ENCODE measurements at regions not wholly inside any gene's neighbourhood (a gene's known extent, or its start where the extent isn't known, plus 50 kb on each side); places are given as distances from the start of the nearest gene placed in this dataset.
"Not testable (repeated sequence)": the region's sequence is repeated elsewhere in the genome, so short reads cannot be mapped to it uniquely, and the experiment has no call there.

DNA sequence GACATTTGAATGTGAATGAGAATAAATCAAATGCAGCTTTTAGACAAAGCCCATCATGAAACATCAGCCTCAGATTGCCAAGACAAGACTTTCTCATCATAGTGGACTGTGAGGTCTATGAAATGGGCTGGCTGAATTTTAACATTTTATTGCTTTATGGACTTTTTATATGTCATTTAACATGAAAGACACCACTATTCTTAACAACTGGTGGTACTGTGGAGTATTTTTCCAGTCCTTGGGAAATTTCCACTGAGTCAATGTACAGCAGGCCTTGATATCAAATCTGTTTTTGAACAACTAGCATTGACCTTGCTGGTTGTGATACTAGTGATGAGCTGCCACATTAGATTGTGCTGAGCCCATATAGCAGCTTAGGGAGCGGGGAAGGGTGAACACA lies 326.6 kb upstream of the CITED2 start:
- no peak for DNase-seq (ENCODE audit: low spot score)
- ATAC-seq: no peak

DNA sequence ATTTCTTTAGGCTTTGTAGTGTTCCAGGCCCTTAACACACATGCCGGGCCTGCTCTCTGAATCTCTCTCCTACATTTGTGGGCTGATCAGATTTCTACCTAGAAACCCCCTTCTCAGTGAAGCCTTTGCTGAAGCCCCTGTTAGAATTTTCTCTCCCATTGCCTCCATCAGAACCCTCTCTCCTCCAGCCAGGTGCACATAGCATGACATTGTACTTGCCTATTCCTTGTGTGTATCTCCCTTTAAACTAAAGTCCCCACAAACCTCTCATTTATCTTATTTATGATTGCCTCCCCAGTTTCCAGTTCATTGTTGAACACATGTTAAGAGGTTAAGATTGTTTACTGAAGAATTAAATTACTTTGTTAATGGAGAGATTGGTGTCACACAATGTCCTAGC lies 325.5 kb upstream of the CITED2 start:
- ATAC-seq: no peak
- DNase-seq (ENCODE audit: low spot score): no peak

DNA sequence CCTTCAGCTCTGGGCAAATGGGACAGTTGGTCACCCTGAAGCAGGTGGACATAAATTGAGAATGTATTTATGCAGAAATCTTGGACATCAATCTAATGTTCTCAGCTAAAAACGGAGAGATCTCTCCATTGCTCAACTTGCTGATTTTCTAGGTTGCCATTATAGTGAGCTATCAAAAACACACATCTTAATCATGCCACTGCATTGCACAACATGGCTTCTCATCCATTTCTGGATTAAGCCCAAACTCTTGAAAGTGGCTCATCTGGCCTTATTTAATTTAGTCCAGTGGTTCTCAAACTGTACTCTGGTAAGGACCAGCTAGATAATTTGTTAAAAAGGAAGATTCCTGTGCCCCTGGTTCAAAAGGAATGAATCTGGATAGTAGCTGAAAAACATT lies 324.9 kb upstream of the CITED2 start:
- no peak for DNase-seq (ENCODE audit: low spot score)
- peak; percentile 48 for ATAC-seq

DNA sequence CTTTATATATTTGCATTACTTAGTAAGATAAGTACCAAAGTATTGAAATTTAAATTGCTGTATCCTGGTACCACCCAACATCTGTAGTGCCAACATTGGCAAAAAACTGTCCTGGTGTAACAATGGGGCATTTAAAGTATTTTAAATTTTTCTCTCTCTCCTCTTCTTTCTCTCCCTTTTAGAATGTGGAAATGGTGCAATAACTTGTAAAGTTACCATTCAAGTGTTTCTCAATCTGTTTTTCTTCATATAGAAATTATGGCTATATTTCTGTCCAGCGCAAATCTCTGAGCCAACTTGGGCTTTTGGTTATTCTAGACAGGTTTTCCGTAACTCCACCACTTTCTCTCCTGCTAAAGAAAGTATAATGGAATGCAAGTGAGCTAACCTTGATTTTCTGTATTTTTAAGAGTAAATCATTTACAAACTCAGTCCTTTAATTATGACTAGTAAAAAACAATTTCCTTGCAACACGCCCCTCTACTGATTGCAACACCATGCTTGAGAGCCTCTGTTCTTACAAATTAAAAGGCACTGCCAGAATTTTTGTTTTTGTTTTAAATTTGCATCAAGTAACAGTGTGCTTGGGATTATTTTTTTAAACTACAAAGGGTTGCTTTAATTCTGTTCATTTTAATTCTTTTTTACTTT lies 324.2 kb upstream of the CITED2 start:
- peak; percentile 64 for ATAC-seq
- DNase-seq (ENCODE audit: low spot score): peak; percentile 49

DNA sequence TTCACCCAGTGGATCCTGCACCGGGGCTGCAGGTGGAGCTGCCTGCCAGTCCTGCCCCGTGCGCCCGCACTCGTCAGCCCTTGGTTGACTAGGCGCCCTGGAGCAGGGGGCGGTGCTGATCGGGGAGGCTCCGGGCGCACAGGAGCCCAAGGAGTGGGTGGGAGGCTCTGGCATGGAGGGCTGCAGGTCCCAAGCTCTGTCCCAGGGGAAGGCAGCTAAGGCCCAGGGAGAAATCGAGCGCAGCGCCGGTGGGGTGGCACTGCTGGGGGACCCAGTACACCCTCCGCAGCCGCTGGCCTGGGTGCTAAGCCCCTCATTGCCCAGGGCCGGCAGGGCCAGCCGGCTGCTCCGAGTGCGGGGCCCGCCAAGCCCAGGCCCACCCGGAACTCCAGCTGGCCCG lies 323.4 kb upstream of the CITED2 start:
- not testable (repeated sequence) for DNase-seq (ENCODE audit: low spot score); ATAC-seq

DNA sequence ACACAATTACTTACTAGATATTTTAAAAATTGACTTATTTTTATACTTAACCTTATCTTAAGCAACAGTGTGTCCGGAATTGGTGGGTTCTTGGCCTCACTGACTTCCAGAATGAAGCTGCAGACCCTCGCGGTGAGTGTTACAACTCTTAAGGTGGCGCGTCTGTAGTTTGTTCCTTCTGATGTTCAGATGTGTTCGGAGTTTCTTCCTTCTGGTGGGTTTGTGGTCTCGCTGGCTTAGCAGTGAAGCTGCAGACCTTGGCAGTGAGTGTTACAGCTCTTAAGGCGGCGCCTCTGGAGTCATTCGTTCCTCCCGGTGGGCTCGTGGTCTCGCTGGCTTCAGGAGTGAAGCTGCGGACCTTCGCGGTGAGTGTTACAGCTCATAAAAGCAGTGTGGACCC lies 322.5 kb upstream of the CITED2 start:
- DNase-seq (ENCODE audit: low spot score); ATAC-seq: not testable (repeated sequence)

DNA sequence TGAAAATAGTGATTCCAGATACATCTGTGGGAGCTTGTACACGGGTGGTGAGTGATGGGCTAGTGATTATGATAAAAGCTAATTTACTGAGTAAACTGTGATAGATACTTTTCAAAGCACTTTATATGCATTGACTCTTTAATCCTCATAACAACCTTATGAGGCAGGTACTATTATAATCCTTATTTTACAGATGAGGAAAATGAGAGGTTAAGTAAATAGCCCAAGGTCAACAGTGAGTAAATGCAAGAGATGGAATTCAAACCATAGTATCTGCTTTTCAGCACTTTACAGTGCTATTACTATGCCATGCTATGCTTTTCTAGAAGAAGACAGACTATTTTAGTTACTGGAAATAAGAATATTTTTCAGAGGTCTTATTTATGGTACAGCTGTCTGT lies 320.9 kb upstream of the CITED2 start:
- no peak for DNase-seq (ENCODE audit: low spot score)
- ATAC-seq: no peak

DNA sequence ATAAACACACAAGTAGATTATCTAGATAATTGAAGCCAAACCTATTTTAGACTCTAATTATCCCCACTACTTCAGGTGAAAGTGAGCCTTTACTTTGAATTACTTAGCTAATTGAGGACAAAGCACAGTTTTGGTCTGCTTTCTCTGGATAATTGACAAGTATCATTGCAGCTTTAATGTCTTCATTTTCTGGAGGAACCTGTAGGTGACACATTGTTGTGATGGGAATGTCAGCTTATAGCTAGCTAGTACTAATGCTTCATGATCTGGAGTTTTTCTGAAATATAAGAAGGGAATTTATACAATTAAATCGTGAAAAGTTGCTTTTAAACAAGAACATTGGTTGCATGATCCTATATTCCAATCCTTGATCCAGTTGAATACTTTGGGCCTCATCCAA lies 319.3 kb upstream of the CITED2 start:
- ATAC-seq (no peak), DNase-seq (ENCODE audit: low spot score) (no peak)

DNA sequence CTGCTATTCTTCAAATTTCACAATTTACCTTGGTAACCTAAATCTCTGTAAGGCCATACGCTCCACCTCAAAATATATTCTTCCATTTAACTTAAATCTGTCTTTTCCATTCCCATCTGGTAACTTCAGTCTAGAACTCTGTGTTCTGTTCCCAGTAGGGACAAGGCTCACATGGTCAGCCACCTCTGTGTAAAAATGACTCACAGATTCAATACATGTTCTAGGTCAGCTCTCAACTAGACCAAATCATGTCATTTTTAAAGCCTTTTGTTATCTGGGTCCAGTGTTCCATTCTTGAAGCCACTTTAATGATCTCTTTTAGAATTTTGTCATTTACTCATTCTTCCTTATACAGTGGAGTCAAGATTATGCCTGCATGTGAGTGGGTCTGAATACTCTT lies 315.6 kb upstream of the CITED2 start:
- ATAC-seq (no peak), DNase-seq (ENCODE audit: low spot score) (no peak)

DNA sequence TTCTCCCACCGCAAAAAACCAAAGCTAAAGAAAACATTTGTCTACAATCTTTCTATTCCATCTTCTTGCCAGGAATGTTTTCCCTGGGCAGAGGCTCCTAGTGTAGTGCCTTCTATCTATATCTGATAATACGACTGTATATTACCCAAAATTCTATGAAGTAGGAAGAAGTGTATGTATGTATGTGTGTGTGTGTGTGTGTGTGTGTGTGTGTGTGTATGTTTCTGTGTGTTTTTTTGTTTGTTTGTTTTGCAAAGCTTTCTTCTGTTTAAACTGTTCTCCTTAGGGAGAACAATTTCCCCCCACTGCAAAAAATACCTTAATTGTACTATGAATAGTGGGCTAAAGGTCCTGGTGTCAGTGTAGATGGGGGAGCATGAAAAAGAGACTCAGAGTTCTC lies 312.6 kb upstream of the CITED2 start:
- peak; percentile 22 for ATAC-seq
- DNase-seq (ENCODE audit: low spot score): no peak

DNA sequence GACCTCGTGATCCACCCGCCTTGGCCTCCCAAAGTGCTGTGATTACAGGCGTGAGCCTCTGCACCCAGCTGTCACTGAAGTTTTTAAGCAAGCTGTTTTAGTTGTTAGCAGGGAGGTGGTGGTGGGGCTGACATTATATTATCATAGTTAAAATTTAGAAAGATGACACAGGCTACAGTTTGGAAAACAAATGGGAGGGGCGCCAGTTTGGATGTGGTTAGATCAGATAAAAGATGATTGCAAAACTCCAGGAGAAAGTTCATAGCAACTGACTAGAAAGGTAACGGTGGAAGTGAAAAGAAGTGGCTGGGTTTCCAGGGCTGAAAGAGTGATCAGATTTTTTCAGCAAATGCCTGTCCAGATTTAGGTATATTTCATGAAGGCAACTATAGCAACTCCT lies 311.9 kb upstream of the CITED2 start:
- ATAC-seq (peak; percentile 97), DNase-seq (ENCODE audit: low spot score) (peak; percentile 72)

DNA sequence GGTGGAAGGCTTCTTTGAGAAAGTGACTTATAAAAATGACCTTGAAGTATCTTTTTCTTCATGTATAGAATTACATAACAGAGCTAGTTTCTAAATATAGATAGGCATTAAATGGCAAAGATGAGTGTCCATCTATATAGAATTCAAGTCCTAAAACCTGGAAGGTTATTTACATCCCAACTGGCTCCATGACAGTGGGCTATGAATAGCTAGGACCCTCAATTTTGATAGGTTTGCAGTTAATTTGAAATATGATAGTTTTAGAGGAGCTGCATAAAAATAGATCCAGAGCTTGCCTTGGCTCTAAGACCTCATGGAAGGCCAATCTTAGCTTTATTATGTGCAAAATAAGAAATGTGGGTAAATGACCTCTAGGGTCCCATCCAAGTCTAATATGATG lies 310.6 kb upstream of the CITED2 start:
- ATAC-seq (no peak), DNase-seq (ENCODE audit: low spot score) (no peak)

DNA sequence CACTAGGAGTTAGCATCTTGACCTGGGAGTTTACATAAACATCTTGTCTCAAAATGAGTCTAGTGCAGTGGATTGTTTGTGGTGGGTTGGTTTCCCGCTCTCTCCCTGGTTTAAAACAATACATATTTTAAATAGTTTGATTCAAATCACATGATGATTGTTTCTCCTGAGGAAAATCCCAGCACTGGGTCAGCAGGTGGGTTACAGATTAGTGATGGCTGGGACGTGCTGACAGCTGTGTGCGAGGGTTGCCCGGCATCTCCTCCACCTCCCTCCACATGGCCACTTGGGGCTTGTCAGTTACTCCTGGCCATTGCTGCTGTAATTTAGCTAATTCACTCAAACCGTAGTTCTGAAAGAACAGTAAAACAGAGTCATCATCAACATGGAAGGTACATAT lies 306.4 kb upstream of the CITED2 start:
- ATAC-seq: no peak

DNA sequence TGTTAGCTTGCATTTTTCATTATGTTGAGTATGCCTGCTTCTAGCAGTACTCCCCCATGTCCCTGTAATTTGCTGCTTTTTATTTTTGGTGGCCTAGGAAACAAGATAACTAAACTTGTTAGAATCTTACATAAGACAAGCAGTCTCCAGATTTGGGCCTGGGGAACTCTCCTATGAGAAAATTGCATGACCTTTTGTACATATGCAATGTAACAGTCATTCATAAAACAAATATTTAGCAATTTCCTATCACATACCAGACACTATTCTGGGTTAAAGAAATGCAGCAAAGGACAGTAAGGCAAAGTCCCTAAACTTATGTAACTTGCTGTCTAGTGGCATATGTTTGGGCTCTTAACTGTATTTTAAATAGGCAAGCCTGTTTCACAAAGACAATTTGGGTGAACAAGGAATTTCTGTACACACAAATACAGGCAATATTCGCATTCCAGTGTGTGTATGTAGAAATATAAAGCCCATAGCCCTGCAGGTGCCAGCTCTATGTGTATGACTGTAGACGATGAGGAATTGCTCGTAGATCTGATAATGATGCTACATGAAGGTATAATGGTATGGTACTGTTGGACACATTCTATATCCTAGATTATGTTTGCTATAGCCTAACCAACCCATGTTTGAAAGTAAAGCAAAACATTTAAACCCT lies 305.2 kb upstream of the CITED2 start:
- DNase-seq (ENCODE audit: low spot score) (no peak), ATAC-seq (peak; percentile 63)

More for the DNA sequence above, 306.4 kb upstream of the CITED2 start:
- no peak for DNase-seq (ENCODE audit: low spot score)

DNA sequence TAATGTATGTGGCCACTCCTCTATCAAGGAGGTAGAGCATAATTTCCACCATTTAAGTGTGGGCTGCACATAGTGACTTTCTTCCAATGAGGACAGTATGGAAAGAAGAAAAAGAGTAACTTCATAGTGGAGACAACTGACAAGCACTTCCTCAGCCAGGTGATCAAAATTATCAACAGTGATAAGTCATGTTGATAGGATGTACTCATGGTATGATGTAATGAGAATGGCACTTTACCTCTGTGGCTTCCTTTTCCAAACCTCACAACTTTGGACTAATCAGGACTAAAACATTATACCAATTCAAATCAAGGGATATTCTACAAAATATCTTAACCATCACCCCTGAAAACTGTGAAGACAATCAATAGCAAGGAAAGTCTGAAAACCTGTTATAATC lies 302.3 kb upstream of the CITED2 start:
- DNase-seq (ENCODE audit: low spot score): no peak
- no peak for ATAC-seq

DNA sequence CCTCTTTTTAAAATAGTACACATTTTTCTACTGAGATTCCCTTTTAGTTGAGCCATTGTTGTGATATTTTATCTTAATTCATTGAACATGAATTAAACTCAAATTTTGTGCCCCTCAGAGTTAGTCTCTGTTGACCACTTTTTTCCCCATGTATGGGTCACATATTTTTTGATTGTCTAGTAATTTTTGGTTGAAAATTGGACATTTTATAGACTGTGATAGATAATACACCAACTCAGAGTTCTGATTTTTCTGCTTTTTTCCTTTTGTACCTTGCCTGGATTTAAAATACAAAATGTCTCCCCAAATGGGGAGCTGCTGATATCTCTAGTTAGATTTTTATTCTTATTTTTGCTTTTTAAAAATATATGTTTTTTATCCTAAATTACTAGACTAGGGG lies 291.8 kb upstream of the CITED2 start:
- DNase-seq (ENCODE audit: low spot score): no peak
- ATAC-seq: no peak

DNA sequence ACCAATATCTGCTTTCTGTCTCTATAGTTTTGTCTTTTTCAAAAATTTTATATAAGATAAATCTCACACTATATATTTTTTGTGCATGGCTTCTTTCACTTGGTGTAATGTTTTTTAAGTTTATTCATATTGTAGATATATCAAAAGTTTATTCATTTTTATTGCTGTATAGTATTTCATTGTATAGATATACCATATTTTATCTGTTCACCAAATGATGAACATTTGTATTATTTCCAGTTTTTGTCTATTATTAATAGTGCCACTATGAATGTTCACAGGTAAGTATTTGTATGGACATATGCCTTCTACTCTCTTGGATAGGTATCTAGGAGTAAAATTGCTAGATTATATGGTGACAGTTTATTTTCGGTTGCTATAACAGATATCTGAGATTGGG lies 289.5 kb upstream of the CITED2 start:
- DNase-seq (ENCODE audit: low spot score) (no peak), ATAC-seq (no peak)

DNA sequence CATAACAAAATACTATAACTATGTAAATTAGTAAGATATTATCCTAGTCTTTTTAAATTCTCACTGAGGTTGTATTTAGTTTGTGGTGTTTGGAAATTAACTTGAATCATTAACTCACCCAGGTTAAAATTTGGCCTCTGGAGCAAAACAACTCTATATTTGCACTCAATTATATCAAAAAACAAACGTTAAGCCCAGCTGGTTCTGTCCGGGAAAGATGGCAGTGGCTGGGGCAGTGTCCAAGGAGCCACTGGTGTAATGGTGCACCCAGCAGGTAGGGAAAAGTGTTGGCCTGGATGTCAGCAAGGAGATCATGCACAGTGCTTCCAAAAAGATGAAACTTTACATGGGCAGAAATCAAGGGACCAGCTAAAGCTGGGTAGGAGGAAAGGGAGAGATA lies 285.3 kb upstream of the CITED2 start:
- no peak for DNase-seq (ENCODE audit: low spot score)
- ATAC-seq: peak; percentile 24

DNA sequence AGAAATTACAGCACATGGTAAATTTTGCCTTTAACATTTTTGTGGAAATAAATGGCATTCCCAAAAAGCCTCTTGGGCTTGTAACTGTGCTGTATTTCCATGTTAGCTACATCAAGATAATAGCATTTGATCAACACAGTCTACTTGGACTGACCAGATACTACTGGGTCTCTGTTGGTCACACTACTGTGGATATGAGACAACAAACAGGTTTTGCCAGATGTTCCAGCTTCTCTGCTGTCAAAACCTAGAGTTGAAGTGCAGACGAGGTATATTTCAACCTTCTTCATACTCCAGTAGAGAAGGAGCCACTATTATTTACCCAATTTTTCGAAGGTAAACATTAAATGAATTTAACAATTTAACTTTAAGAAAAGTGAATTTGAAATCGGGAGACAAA lies 284.7 kb upstream of the CITED2 start:
- DNase-seq (ENCODE audit: low spot score) (no peak), ATAC-seq (no peak)

DNA sequence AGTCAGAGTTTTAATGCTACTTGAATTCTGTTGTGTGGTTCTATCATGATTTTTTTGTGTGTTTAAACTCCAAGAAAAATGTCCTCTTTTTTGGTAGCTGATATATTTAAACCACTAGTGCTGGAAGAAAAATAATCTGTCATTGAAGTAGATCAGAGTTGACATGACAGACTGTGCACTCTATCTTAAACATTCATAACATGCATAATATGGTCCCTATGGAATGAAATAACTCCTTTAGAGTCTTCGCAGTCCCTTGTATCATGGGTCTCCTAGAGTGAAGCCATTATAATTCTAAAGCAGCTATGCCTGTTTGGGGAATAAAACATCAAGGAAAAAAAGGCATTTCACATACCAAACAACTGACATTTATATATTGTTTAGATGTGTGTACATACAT lies 282.7 kb upstream of the CITED2 start:
- DNase-seq (ENCODE audit: low spot score) (no peak), ATAC-seq (no peak)

DNA sequence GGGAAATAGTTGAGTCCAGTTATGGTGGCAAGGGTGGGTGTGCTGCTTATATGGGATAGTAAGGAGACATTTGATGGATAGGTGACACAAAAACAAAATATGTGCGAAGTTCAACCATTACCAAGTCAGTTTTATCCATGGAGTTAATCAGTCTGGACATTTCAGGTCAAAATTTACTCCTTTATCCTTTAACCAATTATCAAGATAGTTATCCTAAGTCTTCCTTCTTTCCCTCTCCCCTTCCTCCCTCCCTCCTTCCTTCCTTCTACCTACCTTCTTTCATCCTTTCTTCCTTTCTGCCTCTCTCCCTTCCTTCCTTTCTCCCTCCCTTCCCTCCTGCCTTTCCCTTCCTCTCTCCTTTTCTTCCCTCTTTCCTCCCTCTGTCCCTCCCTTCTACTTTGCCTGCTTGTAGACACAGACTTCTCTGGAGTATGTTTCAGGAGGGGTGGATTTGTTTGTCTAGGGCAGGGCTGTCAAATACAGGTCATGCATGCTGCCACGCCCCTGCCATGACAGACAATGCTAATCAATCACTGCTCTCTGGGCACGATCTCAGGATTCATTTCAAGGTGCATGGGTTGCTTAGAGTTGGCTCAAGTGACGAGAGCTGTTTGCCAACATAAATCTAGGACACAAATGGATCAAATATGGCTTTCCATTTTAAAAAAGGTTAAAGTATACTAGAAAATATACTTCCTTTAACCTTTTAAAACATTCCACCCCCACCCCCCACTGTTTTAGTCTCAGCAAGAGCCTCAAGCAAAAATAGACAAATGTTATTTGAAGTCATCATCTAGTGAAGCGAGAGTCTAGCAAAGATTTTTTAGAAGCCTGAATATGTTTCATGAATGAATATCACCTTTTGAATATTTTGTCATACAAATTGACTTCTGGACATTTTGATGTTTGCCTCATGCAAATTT lies 281.6 kb upstream of the CITED2 start:
- peak; percentile 78 for ATAC-seq
- peak; percentile 85 for DNase-seq (ENCODE audit: low spot score)

All from left lobe of liver (tissue), 2 donors.